Ascending aorta (tissue), 2 donors: ENCODE measurements at regions not wholly inside any gene's neighbourhood (a gene's known extent, or its start where the extent isn't known, plus 50 kb on each side); places are given as distances from the start of the nearest gene placed in this dataset.

ENCODE experiments used
- DNase-seq, 2 donors: peaks; one replicate each; pipeline ENCODE4 v3.0.0-alpha.2; 2019; ENCODE audit warnings: low spot score in 2 of 2
- H3K27ac ChIP-seq, 2 donors: fragments of 200-600 bp; sonication (generic); one replicate each; pipeline ENCODE4 v1.5.1; 2016 to 2017; ENCODE audit warnings: mild to moderate bottlenecking in 1 of 2
- H3K27me3 ChIP-seq: fragments of 200-600 bp; sonication (generic); one replicate; pipeline ENCODE4 v1.5.1; 2017
- H3K36me3 ChIP-seq, 2 donors: fragments of 200-600 bp; sonication (generic); one replicate each; pipeline ENCODE4 v1.5.1; 2016
- H3K4me1 ChIP-seq, 2 donors: fragments of 200-600 bp; sonication (generic); one replicate each; pipeline ENCODE4 v1.5.1; 2016 to 2017; ENCODE audit warnings: mild to moderate bottlenecking in 1 of 2
- H3K4me3 ChIP-seq, 2 donors: fragments of 200-600 bp; sonication (generic); one replicate each; pipeline ENCODE4 v1.5.1; 2016 to 2017; ENCODE audit warnings: mild to moderate bottlenecking in 1 of 2
- H3K9me3 ChIP-seq, 2 donors: fragments of 200-600 bp; sonication (generic); one replicate each; pipeline ENCODE4 v1.5.1; 2016
- intact Hi-C: fragments of 100-400 bp; cut with DNase I; formaldehyde crosslinking; loops from one replicate; pipeline ENCODE4 v1.15.1; 2023
- TF ChIP-seq, protein P1 (sequence below), 3 experiments: fragments of 200-600 bp in 2 of 3; fragments of 450-650 bp in 1 of 3; sonication (generic) in 2 of 3; IDR thresholded peaks; one replicate each; pipeline ENCODE4 v1.5.1; 2016 to 2019; ENCODE audit warnings: antibody characterized with exemption in 3 of 3, mild to moderate bottlenecking in 1 of 3, moderate library complexity in 1 of 3

DNA sequence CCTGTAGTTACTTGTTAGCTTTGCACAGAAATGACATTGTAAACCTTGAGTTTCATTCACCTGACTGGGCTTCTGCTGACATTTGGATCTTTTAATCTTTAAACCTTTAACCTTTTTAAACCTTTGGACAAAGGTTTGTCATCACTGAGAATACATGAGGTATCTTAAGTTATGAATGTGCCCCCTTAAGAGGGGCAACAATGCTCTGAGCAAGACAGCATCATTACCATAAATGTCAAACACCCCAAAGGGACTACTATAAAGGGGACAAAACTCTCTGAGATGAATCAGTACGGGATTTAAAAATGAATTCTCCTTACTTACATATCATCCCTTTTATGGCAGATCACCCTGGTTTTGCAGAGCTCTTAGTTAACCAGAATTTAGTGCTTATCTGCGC lies 203.3 kb downstream of the COG6 start:
- no peaks in the 10 kb centered on the region for H3K9me3 ChIP-seq
- intact Hi-C loops, result no loop called here
- H3K4me3 ChIP-seq, result no peak overlapping the region
- no peak overlapping the region for H3K27ac ChIP-seq
- TF ChIP-seq, protein P1, sequence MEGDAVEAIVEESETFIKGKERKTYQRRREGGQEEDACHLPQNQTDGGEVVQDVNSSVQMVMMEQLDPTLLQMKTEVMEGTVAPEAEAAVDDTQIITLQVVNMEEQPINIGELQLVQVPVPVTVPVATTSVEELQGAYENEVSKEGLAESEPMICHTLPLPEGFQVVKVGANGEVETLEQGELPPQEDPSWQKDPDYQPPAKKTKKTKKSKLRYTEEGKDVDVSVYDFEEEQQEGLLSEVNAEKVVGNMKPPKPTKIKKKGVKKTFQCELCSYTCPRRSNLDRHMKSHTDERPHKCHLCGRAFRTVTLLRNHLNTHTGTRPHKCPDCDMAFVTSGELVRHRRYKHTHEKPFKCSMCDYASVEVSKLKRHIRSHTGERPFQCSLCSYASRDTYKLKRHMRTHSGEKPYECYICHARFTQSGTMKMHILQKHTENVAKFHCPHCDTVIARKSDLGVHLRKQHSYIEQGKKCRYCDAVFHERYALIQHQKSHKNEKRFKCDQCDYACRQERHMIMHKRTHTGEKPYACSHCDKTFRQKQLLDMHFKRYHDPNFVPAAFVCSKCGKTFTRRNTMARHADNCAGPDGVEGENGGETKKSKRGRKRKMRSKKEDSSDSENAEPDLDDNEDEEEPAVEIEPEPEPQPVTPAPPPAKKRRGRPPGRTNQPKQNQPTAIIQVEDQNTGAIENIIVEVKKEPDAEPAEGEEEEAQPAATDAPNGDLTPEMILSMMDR (IDR thresholded peaks at IDR 0.05), result no peak
- no peaks in the 10 kb centered on the region for H3K36me3 ChIP-seq
- no peaks in the 10 kb centered on the region for H3K4me1 ChIP-seq
- H3K27me3 ChIP-seq, result no peaks in the 10 kb centered on the region
- DNase-seq, result no peak

DNA sequence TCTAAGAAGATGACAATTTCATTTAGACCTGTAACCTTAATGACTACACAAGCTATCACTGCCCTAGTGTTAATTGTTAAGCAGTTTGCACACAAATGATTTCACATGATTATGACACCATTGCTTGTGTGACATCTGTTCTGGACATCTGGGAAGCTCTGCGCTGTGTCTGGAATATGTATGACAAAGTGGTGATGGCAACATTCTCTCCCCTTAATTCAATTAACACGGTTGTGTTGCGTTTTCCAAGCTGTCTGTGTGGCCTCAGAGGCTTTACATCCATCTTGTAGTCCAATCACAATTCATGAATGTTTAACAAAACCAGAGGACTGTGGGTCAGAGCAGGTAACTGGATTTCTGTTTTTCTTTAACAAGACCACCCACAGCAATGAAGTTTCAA lies 204.4 kb downstream of the COG6 start:
- intact Hi-C loops, result no loop called here
- Histone ChIP-seq H3K9me3 (no peaks in the 10 kb centered on the region), H3K36me3 (no peaks in the 10 kb centered on the region), H3K27me3 (no peaks in the 10 kb centered on the region), H3K4me3 (no peak overlapping the region), H3K4me1 (no peaks in the 10 kb centered on the region), H3K27ac (no peak overlapping the region)
- TF ChIP-seq, protein P1 (IDR thresholded peaks at IDR 0.05), result no peak
- DNase-seq, result no peak

DNA sequence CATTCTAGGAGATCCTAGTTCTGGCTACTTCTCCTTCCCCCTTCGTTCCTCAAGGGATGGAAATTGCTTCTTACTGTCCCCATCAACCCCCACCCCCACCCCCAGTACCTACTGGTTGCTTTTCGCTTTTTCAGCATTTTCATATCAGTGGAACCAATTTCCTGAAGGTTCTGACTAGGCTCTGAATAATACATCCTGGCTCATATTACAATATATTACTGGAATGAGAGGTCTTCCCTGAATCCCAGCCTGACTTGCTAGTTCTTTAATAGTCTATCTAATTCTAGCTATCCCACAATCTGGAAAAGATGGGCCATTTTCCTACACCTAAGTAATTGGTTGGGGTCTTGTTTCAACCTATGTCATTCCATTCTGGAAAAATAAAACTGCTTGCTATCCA lies 207.4 kb downstream of the COG6 start:
- DNase-seq, result no peak
- Histone ChIP-seq H3K9me3 (no peaks in the 10 kb centered on the region), H3K4me1 (no peaks in the 10 kb centered on the region), H3K36me3 (no peaks in the 10 kb centered on the region), H3K4me3 (no peak overlapping the region), H3K27me3 (no peaks in the 10 kb centered on the region), H3K27ac (no peak overlapping the region)
- intact Hi-C loops, result no loop called here
- TF ChIP-seq, protein P1 (IDR thresholded peaks at IDR 0.05), result no peak

DNA sequence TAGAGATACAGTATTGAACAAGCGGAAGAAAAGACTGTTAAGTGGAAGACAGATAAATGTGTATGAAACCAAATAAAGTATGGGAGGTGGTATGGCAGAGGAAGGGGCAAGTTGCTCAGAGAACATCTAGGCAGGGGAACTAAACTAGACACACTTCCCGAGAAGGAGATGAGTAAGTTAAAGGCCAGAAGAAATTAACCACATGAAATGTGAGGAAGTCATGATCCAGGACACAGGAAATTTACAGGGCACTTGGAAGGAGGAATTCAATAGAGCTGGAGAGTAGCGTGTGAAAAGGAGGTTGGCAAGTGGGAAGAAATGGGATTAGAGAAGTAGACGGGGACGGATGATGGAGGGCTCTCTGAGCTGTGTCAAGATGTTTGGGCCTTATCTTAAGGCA lies 208.8 kb downstream of the COG6 start:
- Histone ChIP-seq H3K27me3 (no peaks in the 10 kb centered on the region), H3K27ac (no peak overlapping the region), H3K4me1 (no peaks in the 10 kb centered on the region), H3K36me3 (no peaks in the 10 kb centered on the region), H3K9me3 (no peaks in the 10 kb centered on the region), H3K4me3 (no peak overlapping the region)
- no peak for DNase-seq
- TF ChIP-seq, protein P1 (IDR thresholded peaks at IDR 0.05), result no peak
- intact Hi-C loops, result no loop called here

DNA sequence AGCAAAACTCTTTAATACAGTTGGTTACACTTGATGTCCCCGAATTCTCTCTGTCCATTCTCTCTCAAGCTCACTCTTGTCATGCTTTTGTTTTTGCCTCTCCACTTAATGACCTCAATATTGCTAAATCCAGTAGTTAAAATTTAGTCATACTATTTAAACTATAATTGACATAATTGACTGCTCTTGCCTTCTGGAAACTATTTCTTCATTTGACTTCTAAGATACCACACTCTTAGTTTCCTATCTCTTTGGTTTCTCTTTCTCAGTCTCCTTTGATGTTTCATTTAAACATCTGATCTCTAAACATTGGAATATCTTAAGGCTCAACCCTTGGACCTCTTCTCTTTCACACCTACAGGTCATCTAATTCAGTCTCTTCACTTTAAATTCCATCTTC lies 211.3 kb downstream of the COG6 start:
- no peak for DNase-seq
- H3K9me3 ChIP-seq, result no peaks in the 10 kb centered on the region
- H3K27ac ChIP-seq, result no peak overlapping the region
- no peak overlapping the region for H3K4me3 ChIP-seq
- TF ChIP-seq, protein P1 (IDR thresholded peaks at IDR 0.05), result no peak
- no peaks in the 10 kb centered on the region for H3K4me1 ChIP-seq
- intact Hi-C loops, result no loop called here
- H3K27me3 ChIP-seq, result no peaks in the 10 kb centered on the region
- H3K36me3 ChIP-seq, result no peaks in the 10 kb centered on the region

DNA sequence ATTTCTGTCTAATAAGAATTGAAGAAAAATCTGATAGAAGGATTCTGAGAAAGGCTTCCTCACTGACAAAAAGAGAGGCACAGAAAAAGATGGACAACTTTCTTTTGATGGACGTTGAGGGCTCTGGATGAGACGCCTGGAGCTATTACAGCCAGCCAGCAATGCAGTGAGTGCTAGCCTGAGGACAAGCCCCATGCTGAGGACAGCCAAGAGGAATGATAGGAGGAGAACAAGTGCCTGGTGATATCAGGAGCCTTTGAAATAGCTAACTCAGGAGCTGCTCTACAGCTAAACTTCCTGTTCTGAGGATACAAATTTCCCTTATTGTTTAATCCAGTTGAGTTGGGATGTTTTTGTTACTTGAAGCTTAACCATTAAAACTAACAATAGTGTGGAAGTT lies 212.3 kb downstream of the COG6 start:
- Histone ChIP-seq H3K36me3 (no peaks in the 10 kb centered on the region), H3K4me1 (no peaks in the 10 kb centered on the region), H3K4me3 (no peak overlapping the region), H3K27ac (no peak overlapping the region), H3K9me3 (no peaks in the 10 kb centered on the region), H3K27me3 (no peaks in the 10 kb centered on the region)
- TF ChIP-seq, protein P1 (IDR thresholded peaks at IDR 0.05), result no peak
- intact Hi-C loops, result no loop called here
- no peak for DNase-seq
